ENCODE measurements at regions not wholly inside any gene's neighbourhood (a gene's known extent, or its start where the extent isn't known, plus 50 kb on each side); places are given as distances from the start of the nearest gene placed in this dataset.
"Not testable (repeated sequence)": the region's sequence is repeated elsewhere in the genome, so short reads cannot be mapped to it uniquely, and the experiment has no call there.

- Histone ChIP-seq H3K27ac (no peak overlapping the region), H3K9me3 (ENCODE audit: severe bottlenecking) (no peaks in the 10 kb centered on the region), H3K4me3 (ENCODE audit: low read depth, low read length) (no peak overlapping the region), H3K27me3 (ENCODE audit: insufficient read depth, low read depth, severe bottlenecking) (no peaks in the 10 kb centered on the region), H3K36me3 (no peaks in the 10 kb centered on the region)
- DNase-seq = no peak
- TF ChIP-seq CTCF (IDR thresholded peaks at IDR 0.05; ENCODE audit: low read depth, low read length) = no peak
These were observed 753.6 kb upstream of the TMEFF2 start for GRCh38 chr2:192948316-192948715.

DNA sequence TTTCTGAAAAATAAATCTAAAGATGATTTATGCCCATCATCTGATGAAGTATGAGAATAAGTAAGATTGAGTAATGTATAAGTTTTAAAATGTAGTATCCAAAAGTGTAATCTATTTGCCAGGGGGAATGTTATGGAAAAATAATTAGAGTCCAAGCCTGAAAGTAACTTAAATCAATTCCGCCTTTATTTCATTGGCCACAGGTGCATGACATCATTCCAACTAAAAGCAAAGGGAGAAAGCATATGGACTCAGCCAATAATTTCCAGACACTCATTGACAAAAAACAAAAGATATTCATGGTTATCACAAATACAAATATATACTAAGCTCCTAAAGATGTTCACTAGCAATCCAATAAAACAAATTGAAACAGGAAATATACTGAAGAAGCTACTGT lies 752.6 kb upstream of the TMEFF2 start:
- no peak for DNase-seq
- Histone ChIP-seq H3K36me3 (no peaks in the 10 kb centered on the region), H3K27me3 (ENCODE audit: insufficient read depth, low read depth, severe bottlenecking) (no peaks in the 10 kb centered on the region), H3K27ac (no peak overlapping the region), H3K9me3 (ENCODE audit: severe bottlenecking) (no peaks in the 10 kb centered on the region), H3K4me3 (ENCODE audit: low read depth, low read length) (no peak overlapping the region)
- no peak for TF ChIP-seq CTCF (IDR thresholded peaks at IDR 0.05; ENCODE audit: low read depth, low read length)

DNA sequence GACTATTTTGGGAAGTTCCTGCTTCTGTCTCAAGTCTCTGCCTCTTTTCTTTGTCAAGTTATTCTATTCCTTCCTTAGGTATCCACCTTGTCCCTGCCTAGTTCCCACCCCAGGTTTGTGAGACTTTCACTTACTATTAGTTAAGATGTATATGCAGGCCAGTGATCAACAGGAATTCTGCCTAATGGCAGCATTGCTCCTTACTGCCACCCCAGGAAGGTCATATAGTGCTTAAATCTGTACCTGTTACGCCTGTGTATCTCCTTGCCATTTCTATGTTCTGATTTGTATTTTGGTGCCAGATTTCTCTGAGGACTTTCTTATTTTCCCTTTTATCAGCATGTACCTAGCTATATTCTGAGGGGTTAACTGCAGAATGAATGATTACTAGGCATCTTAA lies 746.0 kb upstream of the TMEFF2 start:
- no peak for TF ChIP-seq CTCF (IDR thresholded peaks at IDR 0.05; ENCODE audit: low read depth, low read length)
- Histone ChIP-seq H3K27ac (no peak overlapping the region), H3K4me3 (ENCODE audit: low read depth, low read length) (no peak overlapping the region), H3K36me3 (no peaks in the 10 kb centered on the region), H3K27me3 (ENCODE audit: insufficient read depth, low read depth, severe bottlenecking) (no peaks in the 10 kb centered on the region), H3K9me3 (ENCODE audit: severe bottlenecking) (no peaks in the 10 kb centered on the region)
- DNase-seq = no peak

DNA sequence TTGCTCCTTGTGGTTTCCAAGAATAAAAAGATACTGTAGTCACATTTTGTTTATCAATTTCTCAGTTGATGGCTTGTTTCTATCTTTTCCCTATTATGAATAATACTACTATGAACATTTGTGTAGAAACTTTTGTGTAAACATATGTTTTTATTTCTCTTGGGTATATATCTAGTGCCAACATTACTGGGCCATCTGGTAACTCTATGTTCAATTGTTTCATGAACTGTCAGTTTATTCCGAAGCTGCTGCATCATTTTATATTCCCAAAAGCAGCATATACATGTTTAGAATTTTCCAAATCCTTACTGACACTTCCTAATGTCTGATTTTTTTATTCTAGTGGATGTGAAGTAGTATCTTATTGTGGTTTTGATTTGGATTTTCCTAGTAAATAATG lies 737.6 kb upstream of the TMEFF2 start:
- DNase-seq = no peak
- no peak for TF ChIP-seq CTCF (IDR thresholded peaks at IDR 0.05; ENCODE audit: low read depth, low read length)
- no peak overlapping the region for H3K4me3 ChIP-seq (ENCODE audit: low read depth, low read length)
- H3K27ac ChIP-seq = no peak overlapping the region
- no peaks in the 10 kb centered on the region for H3K27me3 ChIP-seq (ENCODE audit: insufficient read depth, low read depth, severe bottlenecking)
- no peaks in the 10 kb centered on the region for H3K36me3 ChIP-seq
- H3K9me3 ChIP-seq (ENCODE audit: severe bottlenecking) = no peaks in the 10 kb centered on the region

DNA sequence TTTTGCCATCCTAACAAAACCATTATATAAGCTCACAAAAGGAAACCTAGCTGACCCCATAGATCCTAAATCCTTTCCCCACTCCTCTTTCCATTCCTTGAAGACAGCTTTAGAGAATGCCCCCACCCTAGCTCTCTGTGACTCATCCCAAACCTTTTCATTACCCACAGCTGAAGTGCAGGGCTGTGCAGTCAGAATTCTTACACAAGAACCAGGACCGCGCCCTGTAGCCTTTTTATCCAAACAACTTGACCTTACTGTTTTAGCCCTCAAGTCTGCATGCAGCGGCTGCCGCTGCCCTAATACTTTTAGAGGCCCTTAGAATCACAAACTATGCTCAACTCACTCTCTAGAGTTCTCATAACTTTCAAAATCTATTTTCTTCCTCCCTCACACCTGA lies 726.9 kb upstream of the TMEFF2 start:
- not testable (repeated sequence) for DNase-seq; H3K9me3 ChIP-seq (ENCODE audit: severe bottlenecking); H3K4me3 ChIP-seq (ENCODE audit: low read depth, low read length); H3K27me3 ChIP-seq (ENCODE audit: insufficient read depth, low read depth, severe bottlenecking); H3K27ac ChIP-seq; H3K36me3 ChIP-seq

- Histone ChIP-seq H3K4me3 (ENCODE audit: low read depth, low read length) (no peak overlapping the region), H3K27ac (no peak overlapping the region), H3K27me3 (ENCODE audit: insufficient read depth, low read depth, severe bottlenecking) (no peaks in the 10 kb centered on the region), H3K36me3 (no peaks in the 10 kb centered on the region), H3K9me3 (ENCODE audit: severe bottlenecking) (no peaks in the 10 kb centered on the region)
- DNase-seq = no peak
- no peak for TF ChIP-seq CTCF (IDR thresholded peaks at IDR 0.05; ENCODE audit: low read depth, low read length)
These were observed 706.7 kb upstream of the TMEFF2 start for GRCh38 chr2:192901446-192901845.

All from WERI-Rb-1 (cell line).